Activated CD4-positive, alpha-beta T cell treated with anti-CD3 and anti-CD28 coated beads, Interleukin-2, Interleukin-4, amounts not matched to agents 100 ng/mL and 50 ng/mL, durations not matched to agents 16 hours and 8 hours (primary cell): ENCODE measurements at regions not wholly inside any gene's neighbourhood (a gene's known extent, or its start where the extent isn't known, plus 50 kb on each side); places are given as distances from the start of the nearest gene placed in this dataset.

Experiments used
- DNase-seq: peaks from one replicate; pipeline ENCODE4 v3.0.0-alpha.2; 2020; ENCODE audit warnings: low spot score

DNA sequence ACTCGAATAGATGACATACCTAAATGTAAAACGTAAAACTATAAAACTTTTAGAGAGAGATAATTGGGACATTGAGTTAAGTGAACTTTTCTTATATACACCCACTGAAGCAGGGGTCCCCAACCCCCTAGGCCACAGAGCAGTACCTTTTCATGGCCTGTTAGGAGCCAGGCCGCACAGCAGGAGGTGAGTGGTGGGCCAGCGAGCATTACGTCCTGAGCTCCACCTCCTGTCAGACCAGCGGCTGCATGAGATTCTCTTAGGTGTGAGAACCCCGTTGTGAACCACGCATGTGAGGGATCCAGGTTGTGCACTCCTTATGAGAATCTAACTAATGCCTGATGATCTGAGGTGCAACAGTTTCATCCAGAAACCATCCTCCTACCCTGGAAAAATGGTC is 114.8 kb downstream of the HMX1 start:
- no peak for DNase-seq

DNA sequence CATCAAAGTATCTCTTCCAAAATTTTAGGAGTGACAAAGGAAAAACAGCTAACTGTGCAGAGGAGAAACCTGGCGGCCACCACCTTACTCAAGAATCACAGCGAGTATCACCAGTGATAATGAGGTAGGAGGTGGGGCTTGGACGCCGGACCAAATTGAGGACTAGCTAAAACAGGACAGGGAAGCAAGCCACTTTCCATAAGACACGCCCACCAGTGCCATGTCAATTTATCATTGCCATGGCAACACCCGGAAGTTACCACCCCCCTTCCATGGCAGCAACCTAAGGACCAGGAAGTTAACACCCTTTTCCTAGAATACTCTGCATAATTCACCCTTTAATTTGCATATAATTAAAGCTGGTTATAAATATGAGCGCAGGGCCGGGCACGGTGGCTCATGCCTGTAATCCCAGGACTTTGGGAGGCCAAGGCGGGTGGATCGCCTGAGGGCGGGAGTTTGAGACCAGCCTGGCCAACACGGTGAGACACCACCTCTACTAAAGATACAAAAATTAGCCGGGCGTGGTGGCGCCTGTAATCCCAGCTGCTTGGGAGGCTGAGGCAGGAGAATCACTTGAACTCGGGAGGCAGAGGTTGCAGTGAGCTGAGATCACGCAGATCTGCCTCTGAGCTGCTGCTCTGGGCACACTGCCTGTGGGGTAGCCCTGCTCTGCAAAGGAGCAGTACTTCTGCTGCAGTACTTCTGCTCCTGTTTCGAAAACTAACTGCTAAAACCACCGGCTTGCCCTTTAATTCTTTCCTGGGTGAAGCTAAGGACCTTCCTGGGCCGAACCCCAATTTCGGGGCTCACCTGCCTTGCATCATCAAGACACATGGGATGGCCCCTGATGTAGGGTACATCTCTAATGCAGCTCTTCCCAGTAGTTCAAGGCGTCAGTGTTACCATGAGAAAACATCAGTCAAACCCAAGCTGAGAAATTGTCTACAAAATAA is 116.7 kb downstream of the HMX1 start:
- DNase-seq: no peak

DNA sequence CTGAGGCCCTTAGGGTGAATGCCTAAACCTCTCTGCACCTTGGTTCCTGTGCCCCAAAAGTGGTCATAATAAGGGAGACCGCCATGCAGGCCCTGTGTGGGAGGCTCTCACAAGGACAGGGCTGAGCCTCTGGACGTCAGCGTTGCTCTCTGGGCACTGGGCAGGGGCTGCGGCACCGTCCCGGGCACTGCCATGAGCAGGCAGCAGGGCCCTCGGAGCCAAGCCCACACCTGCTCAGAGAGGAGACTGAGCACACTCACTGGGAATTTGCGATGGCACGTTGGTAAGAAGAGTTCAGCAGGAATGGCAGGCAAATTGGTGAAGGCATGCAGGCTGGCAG is 123.4 kb downstream of the HMX1 start:
- DNase-seq: no peak

DNA sequence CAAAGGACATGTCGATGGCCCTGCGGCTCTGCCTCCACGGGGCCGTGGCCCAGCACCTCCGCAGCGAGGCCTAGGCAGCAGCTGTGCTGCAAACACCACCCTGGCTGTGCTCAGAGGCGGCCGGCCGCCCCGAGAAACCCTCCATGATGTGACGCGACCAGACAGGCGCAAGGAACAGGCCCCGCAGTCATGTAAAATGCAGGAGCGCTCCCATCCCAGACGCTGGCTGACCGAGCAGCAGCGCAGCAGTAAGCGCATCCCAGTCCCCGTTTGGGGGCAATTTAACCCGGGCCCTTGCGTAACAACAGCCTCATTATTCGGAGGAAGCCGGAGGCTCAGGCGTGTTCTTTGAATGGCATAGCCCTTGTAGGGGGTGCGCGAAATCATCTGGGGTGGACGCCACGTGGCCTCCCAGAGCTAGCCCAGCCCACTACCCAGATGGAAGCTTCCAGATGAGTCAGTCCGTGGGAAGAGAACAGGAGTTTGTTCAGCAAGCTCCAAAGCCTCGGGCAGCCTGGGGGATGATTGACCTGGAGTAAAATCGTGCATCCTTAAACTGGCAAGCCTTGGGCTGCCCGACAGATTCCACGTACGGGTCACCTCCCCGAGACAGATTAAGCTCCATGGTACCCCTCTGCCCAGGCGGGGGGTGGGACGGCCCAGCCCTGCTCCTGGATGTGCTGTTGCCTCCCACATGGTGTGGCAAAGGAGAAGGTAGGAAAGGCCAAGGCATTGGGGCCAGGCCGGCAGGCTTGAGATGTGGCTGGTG is 124.0 kb downstream of the HMX1 start:
- DNase-seq: no peak

- DNase-seq: no peak
Observed at GRCh38 chr4:8746523-8747466, 124.8 kb downstream of the HMX1 start.

DNA sequence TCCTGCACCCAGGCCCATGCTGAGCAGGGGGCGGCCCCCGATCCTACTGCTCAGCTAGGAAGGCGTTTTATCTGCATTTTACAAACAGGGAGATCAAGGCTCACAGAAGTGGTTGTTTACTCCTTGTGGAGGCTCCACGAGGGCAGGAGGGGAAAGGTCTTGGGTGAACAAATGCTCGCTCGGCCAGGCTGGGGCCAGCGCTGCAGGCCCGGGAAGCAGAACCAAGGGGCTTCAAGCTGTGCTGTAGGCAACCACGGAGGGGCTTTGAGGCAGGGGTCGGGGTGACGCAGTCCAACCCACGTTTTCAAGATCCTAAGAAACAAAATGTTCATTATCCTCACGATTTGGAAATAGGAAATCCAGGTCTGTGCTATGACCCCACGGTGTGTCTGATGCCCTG is 125.8 kb downstream of the HMX1 start:
- no peak for DNase-seq

GRCh38 chr4:8745005-8745790 is 126.4 kb downstream of the HMX1 start:
- no peak for DNase-seq

- DNase-seq: no peak
Observed at GRCh38 chr4:8744083-8744805, 127.4 kb downstream of the HMX1 start.

- no peak for DNase-seq
Observed at GRCh38 chr4:8742546-8742945, 129.1 kb downstream of the HMX1 start.

DNA sequence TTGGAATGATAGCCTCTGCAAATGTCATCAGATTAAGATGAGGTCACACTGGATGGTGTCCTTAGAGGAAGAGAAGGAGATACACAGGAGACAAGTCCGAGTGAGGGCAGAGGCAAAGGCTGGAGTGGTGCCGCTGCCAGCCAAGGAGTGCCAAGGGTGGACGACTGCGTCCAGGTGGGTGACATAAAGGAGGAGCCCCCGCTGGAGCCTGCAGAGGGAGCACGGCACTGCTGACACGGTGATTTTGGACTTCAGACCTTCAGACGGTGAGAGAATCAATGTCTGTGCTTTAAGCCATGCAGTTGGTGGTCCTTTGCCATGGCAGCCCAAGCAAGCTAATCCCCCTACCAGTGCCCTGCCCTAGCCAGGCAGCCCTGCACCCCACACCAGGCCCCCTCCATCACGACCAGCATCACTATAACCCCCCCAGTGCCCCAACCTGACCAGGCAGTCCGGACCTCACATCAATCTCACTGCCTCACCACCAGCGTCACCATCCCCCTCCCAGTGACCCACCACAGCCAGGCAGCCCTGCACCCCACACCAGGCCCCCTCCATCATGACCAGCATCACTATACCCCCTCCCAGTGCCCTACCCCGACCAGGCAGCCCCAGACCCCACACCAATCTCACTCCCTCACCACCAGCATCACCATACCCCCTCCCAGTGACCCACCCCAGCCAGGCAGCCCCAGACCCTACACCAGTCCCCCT is 130.0 kb downstream of the HMX1 start:
- DNase-seq: no peak

DNA sequence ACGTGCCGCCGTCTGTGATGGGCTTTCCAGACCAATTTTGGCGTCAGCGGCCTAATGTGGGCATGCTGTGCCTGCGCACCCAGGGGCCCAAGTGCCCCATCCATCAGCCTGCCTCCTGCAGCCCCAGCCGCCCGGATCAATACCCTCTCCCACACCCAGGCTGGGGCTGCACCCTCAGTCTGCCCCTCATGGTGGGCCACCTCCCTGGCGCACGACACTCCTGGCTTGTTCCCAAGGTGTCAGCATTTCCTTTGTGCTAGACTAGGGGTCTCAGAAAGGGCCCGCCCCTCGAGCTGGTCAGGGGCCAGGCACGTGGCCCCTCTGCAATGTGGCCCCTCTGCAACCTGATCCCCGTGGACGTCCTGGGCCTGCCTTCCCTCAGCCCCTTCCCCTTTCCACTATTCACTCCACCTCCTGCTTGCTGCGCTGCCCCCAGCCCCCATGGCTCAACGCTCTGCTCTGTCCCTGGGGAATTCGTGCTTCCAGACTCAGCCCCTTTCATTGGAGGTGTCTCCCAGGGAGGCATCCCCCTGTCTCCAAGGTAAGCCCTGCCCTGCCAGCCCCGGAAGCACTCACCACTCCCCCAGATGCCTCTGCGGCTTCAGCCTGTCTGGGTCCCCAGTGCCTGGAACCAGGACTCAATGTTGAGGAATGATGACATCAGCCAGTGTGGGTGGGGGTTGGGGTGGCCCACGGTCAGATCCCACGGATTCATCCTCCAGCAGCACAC is 130.8 kb downstream of the HMX1 start:
- DNase-seq: no peak

DNA sequence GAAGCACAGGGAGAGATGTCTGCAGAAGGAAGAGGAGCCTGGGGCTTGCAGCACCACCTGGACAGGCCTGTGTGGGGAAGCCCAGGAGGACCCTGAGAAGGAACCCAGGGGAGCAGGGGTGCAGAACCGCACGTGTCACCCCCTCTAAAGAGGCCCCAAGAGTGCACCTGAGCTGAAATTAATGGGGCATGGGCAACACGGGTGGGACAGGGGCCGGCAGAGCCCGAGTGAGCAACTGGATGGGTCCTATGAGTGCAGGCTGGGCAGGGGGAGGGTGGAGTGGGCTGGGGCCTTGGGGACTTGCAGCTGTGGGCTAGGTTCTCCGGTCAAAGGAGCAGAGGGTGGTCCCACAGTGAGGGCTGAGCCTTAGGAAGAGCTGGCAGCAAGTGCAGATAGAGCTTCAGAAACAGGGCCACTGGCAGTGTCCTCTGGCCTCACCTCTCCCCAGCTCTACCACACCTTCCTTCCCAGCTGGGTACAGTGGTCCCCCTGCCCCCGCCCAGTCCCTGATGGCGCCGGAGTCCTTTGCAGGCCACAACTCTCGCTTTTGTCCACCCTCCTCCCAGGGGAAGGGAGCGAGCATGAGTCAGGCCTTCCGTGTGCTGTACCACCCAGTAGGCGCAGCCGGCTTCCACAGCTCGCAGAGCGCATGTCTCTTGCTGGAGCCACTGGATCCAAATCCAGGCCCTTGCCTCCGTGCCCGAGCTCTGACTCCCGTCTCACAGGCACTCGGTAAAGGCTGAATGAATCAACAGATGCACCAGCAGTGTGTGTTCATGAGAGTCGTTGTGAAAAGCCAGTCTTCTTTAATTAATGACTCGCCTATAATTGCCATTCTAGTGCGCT is 131.6 kb downstream of the HMX1 start:
- no peak for DNase-seq

GRCh38 chr4:8739317-8739716 is 132.3 kb downstream of the HMX1 start:
- DNase-seq: no peak

GRCh38 chr4:8738471-8738931 is 133.1 kb downstream of the HMX1 start:
- DNase-seq: no peak

- DNase-seq: no peak
Observed at GRCh38 chr4:8737601-8738279, 133.9 kb downstream of the HMX1 start.

- no peak for DNase-seq
Observed at GRCh38 chr4:8737075-8737474, 134.6 kb downstream of the HMX1 start.

GRCh38 chr4:8736090-8736825 is 135.4 kb downstream of the HMX1 start:
- no peak for DNase-seq
